ENCODE measurements at regions not wholly inside any gene's neighbourhood (a gene's known extent, or its start where the extent isn't known, plus 50 kb on each side); places are given as distances from the start of the nearest gene placed in this dataset.

DNA sequence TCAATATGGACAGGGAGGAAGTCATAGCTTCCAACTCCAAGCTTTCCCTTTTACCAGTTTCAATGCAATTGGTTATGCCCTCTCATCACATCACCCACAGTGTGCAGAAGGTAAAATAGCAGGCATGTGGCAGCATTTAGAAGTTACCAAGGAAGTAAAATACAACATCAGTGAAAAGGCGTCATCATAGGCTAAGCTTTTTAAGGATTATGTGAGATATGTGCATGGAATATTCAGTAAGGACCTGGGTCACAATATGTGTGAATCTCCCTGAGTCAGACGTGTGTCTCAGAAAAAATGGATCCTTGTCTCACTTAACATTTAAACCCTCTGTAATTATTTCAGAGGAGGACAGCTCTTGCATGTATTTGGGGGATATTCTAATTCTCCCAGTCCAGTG is 522.8 kb upstream of the POM121L12 start:
- ATAC-seq (replicated peaks; ENCODE audit: extremely low read depth, poor library complexity, severe bottlenecking), result no peak
- H3K4me1 Mint-ChIP-seq, result no peaks in the 10 kb centered on the region

DNA sequence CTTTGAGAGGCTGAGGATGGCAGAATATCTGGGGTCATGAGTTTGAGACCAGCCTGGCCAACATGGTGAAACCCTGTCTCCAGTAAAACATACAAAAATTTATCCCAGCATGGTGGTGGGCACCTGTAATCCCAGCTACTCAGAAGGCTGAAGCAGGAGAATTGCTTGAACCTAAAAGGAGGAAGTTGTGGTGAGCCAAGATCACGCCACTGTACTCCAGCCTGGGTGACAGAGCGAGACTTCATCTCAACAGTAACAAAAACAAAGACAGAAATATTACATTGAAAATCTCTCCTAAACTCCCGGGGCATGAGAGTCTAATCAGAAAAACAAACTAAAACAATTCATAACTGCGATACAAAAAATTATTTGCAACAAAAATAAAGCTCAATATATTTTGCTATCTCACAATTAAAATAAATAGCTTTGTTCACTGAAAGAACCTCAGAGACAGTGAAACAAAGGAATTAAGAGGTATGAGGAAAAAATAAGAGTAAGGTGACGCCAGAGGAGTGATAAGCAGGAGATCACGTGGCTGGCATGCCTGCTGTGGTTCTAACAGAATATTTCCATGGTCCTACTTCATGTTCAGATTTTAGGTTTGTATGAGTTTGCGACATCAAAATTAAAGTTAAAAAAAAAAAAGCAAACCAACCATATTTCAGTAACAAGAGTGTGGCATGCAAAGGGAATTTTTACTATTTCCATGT is 527.7 kb upstream of the POM121L12 start:
- DNase-seq (ENCODE audit: low spot score in 2 of 2) (no peak), ATAC-seq (replicated peaks; ENCODE audit: extremely low read depth, poor library complexity, severe bottlenecking) (no peak)
- H3K9me3 Mint-ChIP-seq, result peaks cover 27% of the 10 kb centered on the region
- no peaks in the 10 kb centered on the region for H3K27me3 Mint-ChIP-seq
- no peaks in the 10 kb centered on the region for H3K4me1 Mint-ChIP-seq
- peaks cover 1% of the 10 kb centered on the region for H3K36me3 Mint-ChIP-seq (ENCODE audit: insufficient read depth)
- H3K27ac Mint-ChIP-seq (ENCODE audit: low read depth), result no peak overlapping the region
- no peak overlapping the region for H3K4me3 Mint-ChIP-seq

More for the DNA sequence above, 522.8 kb upstream of the POM121L12 start:
- Mint-ChIP-seq H3K27ac (ENCODE audit: low read depth) (no peak overlapping the region), H3K36me3 (ENCODE audit: insufficient read depth) (peaks cover 1% of the 10 kb centered on the region), H3K9me3 (peaks cover 31% of the 10 kb centered on the region), H3K4me3 (no peak overlapping the region), H3K27me3 (no peaks in the 10 kb centered on the region)
- no peak for DNase-seq (ENCODE audit: low spot score in 2 of 2)

DNA sequence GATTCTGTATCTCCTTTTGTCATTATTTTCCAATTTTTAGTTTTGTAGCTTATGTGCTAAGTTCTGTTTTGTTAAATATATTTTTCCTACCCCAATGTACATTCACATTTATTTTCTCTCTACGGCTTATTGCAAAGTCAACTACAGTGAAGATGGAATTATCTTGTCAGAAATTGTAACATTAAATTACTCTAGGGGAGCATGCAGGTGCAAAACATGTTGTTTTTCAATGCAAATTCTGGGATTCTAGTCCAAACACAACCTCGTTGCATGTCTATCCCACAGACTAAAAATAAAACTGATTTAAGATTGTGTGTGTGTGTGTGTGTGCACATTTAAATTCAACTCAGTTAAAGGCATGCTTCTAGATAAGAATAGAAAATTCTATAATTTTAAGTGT is 529.1 kb upstream of the POM121L12 start:
- Mint-ChIP-seq H3K4me1 (no peaks in the 10 kb centered on the region), H3K27ac (ENCODE audit: low read depth) (no peak overlapping the region), H3K36me3 (ENCODE audit: insufficient read depth) (peaks cover 1% of the 10 kb centered on the region), H3K27me3 (no peaks in the 10 kb centered on the region), H3K4me3 (no peak overlapping the region), H3K9me3 (peaks cover 16% of the 10 kb centered on the region)
- no peak for DNase-seq (ENCODE audit: low spot score in 2 of 2)
- ATAC-seq (replicated peaks; ENCODE audit: extremely low read depth, poor library complexity, severe bottlenecking), result no peak

DNA sequence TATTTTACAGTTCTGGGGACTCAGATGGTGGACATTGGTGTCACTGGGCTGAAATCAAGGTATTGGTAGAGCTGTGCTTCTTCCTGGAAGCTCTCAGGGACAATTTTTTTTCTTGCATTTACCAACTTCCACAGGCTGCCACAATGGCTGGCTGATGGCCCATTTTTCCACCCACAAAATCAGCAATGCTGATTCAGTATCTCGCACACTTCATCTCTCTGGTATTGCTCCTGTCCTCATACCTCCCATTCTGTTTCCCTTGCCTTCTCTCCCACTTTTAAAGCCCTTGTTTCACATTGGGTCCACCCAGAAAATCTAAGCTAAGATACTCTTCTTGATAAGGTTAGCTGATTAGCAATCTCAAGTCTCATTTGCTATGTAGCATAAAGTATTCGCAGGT is 530.9 kb upstream of the POM121L12 start:
- no peaks in the 10 kb centered on the region for H3K27me3 Mint-ChIP-seq
- ATAC-seq (replicated peaks; ENCODE audit: extremely low read depth, poor library complexity, severe bottlenecking), result no peak
- H3K4me1 Mint-ChIP-seq, result no peaks in the 10 kb centered on the region
- peaks cover 1% of the 10 kb centered on the region for H3K36me3 Mint-ChIP-seq (ENCODE audit: insufficient read depth)
- DNase-seq (ENCODE audit: low spot score in 2 of 2), result no peak
- no peak overlapping the region for H3K27ac Mint-ChIP-seq (ENCODE audit: low read depth)
- no peak overlapping the region for H3K4me3 Mint-ChIP-seq
- peaks cover 21% of the 10 kb centered on the region for H3K9me3 Mint-ChIP-seq

DNA sequence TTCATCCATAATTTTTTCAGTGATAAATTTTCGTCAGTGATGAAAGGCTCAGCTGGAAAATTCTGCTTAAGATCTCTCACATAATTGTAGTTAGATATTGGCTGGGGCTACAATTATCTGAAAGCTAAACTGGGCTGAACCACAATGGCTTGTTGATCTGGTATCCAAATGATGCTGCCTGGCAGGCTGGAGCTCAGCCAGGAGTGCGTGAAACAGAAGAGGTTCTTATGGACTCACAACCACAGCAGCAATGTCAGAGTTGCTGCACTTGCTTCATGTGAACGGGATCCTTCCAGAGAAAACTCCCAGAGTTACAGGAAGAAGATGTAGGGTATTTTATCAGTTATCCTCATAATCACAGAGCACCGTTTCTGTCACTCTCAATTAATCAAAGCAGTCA is 533.2 kb upstream of the POM121L12 start:
- no peak for ATAC-seq (replicated peaks; ENCODE audit: extremely low read depth, poor library complexity, severe bottlenecking)

DNA sequence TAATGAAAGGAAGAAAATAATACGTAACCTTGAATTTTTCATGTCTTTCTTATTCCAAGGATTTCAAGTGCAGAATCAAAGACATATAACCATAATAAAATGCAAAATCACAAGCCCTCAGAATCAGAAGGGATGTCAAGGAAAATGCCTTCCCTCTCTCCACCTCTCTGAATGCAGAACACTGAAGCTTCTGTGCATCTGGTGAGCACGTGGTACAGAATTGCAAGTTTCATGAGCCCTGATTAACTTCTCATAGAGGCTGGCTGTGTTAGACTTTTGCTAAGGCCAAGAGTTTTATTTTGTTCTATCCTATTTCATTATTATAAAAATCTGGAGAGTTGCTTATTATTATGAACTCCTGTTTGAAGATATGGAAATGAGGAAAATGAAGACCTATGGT is 533.7 kb upstream of the POM121L12 start:
- H3K4me1 Mint-ChIP-seq, result no peaks in the 10 kb centered on the region
- H3K9me3 Mint-ChIP-seq, result peaks cover 17% of the 10 kb centered on the region
- H3K27ac Mint-ChIP-seq (ENCODE audit: low read depth), result no peak overlapping the region
- no peak overlapping the region for H3K4me3 Mint-ChIP-seq
- DNase-seq (ENCODE audit: low spot score in 2 of 2) (no peak), ATAC-seq (replicated peaks; ENCODE audit: extremely low read depth, poor library complexity, severe bottlenecking) (no peak)
- H3K36me3 Mint-ChIP-seq (ENCODE audit: insufficient read depth), result no peaks in the 10 kb centered on the region
- H3K27me3 Mint-ChIP-seq, result no peaks in the 10 kb centered on the region

More for the DNA sequence above, 533.2 kb upstream of the POM121L12 start:
- Mint-ChIP-seq H3K36me3 (ENCODE audit: insufficient read depth) (no peaks in the 10 kb centered on the region), H3K27me3 (no peaks in the 10 kb centered on the region), H3K9me3 (peaks cover 20% of the 10 kb centered on the region), H3K4me3 (no peak overlapping the region), H3K27ac (ENCODE audit: low read depth) (no peak overlapping the region), H3K4me1 (no peaks in the 10 kb centered on the region)
- DNase-seq (ENCODE audit: low spot score in 2 of 2), result no peak

DNA sequence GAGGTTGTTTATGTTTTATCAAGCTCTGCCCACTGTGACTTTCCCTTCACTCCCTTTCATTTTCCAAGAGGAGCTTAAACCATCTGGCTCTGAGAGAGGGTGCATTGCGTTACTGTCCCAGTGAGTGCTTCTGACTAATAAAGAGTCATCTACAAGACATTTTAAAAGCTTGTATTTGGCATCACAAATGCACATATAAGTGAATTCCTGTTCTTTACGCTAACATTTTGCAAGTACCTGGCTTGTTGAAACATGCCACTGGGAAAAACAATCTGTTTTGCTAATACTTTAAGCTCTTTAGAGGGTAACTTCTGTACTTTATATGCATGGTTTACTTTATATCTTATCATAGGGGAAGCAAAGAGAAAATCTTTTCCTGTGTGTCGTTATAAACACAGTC is 534.6 kb upstream of the POM121L12 start:
- no peaks in the 10 kb centered on the region for H3K27me3 Mint-ChIP-seq
- no peaks in the 10 kb centered on the region for H3K4me1 Mint-ChIP-seq
- ATAC-seq (replicated peaks; ENCODE audit: extremely low read depth, poor library complexity, severe bottlenecking), result no peak

DNA sequence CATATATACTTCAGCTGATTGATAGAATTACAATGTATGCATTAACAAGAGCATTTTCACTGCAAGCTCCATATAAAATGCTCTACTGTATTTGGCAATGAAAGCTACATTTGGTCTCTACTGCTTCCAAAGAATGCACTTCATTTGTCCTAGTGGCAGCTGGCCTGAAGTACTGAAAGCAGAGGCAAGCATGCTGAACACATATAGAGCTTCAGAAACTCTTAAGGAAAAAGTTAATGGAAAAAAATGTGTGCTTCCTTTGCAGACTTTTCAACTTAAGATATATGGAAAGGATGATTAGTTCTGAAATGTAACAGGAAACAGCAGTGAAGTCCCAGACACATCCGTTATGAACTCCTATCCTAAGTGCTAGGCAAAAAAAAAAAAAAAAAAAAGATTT is 537.1 kb upstream of the POM121L12 start:
- Mint-ChIP-seq H3K36me3 (ENCODE audit: insufficient read depth) (no peaks in the 10 kb centered on the region), H3K27me3 (no peaks in the 10 kb centered on the region), H3K4me1 (no peaks in the 10 kb centered on the region), H3K9me3 (peaks cover 6% of the 10 kb centered on the region), H3K4me3 (no peak overlapping the region), H3K27ac (ENCODE audit: low read depth) (no peak overlapping the region)
- ATAC-seq (replicated peaks; ENCODE audit: extremely low read depth, poor library complexity, severe bottlenecking) (no peak), DNase-seq (ENCODE audit: low spot score in 2 of 2) (no peak)

More for the DNA sequence above, 534.6 kb upstream of the POM121L12 start:
- Mint-ChIP-seq H3K36me3 (ENCODE audit: insufficient read depth) (no peaks in the 10 kb centered on the region), H3K4me3 (no peak overlapping the region), H3K27ac (ENCODE audit: low read depth) (no peak overlapping the region), H3K9me3 (peaks cover 12% of the 10 kb centered on the region)
- DNase-seq (ENCODE audit: low spot score in 2 of 2), result no peak

DNA sequence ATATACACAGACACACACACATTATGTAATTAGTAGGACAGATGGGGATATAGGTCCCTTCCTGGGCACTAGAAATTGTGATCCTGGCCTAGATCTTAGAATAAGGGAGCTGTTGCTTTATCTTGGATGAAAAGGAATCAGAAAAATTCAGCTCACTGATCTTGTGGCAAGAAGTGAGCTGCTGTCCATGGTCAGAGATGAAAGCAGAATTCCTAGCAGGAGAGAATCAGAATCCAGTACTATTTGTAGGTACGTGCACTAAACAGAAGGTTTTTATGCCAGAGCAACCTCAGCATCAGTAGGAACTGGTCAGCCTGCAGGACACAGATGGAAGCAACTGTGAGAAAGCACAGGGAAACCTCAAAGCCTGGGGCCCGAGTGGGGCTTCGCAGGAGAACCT is 549.2 kb upstream of the POM121L12 start:
- no peak overlapping the region for H3K4me3 Mint-ChIP-seq

DNA sequence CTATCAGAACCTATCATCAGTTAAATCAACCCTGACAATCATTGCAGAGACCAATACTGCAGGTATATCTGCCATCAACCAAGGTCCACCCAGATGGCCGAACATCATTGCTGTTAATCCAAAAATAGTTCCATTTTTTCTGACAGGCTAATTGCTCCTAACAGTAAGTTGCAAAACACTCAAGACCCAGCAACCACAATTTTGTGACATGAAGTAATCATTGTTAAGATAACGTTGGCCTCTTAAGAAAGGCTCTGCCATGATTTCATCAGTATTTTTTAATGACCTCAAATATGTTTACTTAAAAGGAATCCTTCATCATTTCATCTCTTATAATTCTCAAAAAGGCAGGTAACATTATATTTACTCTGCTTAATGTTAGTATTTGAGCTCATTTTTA is 553.4 kb upstream of the POM121L12 start:
- Mint-ChIP-seq H3K36me3 (ENCODE audit: insufficient read depth) (no peaks in the 10 kb centered on the region), H3K27me3 (no peaks in the 10 kb centered on the region), H3K9me3 (peaks cover 30% of the 10 kb centered on the region), H3K4me1 (no peaks in the 10 kb centered on the region), H3K4me3 (no peak overlapping the region), H3K27ac (ENCODE audit: low read depth) (no peak overlapping the region)
- no peak for ATAC-seq (replicated peaks; ENCODE audit: extremely low read depth, poor library complexity, severe bottlenecking)
- no peak for DNase-seq (ENCODE audit: low spot score in 2 of 2)

More for the DNA sequence above, 549.2 kb upstream of the POM121L12 start:
- Mint-ChIP-seq H3K36me3 (ENCODE audit: insufficient read depth) (no peaks in the 10 kb centered on the region), H3K4me1 (no peaks in the 10 kb centered on the region), H3K27ac (ENCODE audit: low read depth) (no peak overlapping the region), H3K27me3 (no peaks in the 10 kb centered on the region), H3K9me3 (peaks cover 26% of the 10 kb centered on the region)
- ATAC-seq (replicated peaks; ENCODE audit: extremely low read depth, poor library complexity, severe bottlenecking) (no peak), DNase-seq (ENCODE audit: low spot score in 2 of 2) (no peak)

DNA sequence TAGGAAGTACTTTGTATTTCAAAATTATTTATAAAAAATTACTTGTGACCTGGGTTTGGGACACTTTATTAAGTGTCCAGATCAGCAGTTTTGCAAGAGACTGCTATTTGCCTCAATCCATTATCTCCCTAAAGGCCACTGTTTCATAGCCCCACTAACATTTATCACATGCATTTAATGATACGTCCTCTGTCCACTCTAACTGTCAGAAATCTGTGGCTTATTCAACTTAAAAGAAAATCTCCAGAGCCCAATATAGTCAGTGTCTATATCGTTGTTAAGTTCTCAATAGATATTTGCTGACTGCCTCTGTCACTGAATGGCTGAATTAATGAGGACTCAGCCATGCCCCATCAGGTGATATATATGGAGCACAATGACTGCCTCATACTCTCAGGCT is 553.9 kb upstream of the POM121L12 start:
- H3K36me3 Mint-ChIP-seq (ENCODE audit: insufficient read depth), result no peaks in the 10 kb centered on the region
- no peaks in the 10 kb centered on the region for H3K4me1 Mint-ChIP-seq
- H3K4me3 Mint-ChIP-seq, result no peak overlapping the region

DNA sequence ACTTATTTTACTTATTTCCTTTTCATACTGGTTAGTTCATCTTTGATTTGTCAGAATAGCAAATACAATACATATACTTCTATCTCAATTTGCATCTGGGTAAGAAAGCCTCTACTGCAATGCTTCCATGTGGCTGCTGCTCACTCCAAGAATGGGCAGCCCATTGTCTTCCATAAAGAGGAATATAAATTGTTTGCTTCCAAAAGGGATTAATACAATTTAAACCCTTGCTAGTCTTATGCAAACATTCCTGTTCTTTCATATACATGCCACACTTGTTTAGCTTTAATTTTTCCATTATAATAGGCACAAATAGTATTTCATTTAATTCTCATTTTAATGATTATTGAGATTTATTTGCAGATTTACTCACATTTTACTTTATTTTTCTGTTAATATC is 555.4 kb upstream of the POM121L12 start:
- Mint-ChIP-seq H3K27me3 (no peaks in the 10 kb centered on the region), H3K9me3 (peaks cover 29% of the 10 kb centered on the region), H3K4me3 (no peak overlapping the region), H3K4me1 (no peaks in the 10 kb centered on the region), H3K36me3 (ENCODE audit: insufficient read depth) (no peaks in the 10 kb centered on the region), H3K27ac (ENCODE audit: low read depth) (no peak overlapping the region)
- DNase-seq (ENCODE audit: low spot score in 2 of 2) (no peak), ATAC-seq (replicated peaks; ENCODE audit: extremely low read depth, poor library complexity, severe bottlenecking) (no peak)

More for the DNA sequence above, 553.9 kb upstream of the POM121L12 start:
- ATAC-seq (replicated peaks; ENCODE audit: extremely low read depth, poor library complexity, severe bottlenecking), result no peak
- H3K9me3 Mint-ChIP-seq, result peaks cover 30% of the 10 kb centered on the region
- no peak for DNase-seq (ENCODE audit: low spot score in 2 of 2)
- no peak overlapping the region for H3K27ac Mint-ChIP-seq (ENCODE audit: low read depth)
- no peaks in the 10 kb centered on the region for H3K27me3 Mint-ChIP-seq

DNA sequence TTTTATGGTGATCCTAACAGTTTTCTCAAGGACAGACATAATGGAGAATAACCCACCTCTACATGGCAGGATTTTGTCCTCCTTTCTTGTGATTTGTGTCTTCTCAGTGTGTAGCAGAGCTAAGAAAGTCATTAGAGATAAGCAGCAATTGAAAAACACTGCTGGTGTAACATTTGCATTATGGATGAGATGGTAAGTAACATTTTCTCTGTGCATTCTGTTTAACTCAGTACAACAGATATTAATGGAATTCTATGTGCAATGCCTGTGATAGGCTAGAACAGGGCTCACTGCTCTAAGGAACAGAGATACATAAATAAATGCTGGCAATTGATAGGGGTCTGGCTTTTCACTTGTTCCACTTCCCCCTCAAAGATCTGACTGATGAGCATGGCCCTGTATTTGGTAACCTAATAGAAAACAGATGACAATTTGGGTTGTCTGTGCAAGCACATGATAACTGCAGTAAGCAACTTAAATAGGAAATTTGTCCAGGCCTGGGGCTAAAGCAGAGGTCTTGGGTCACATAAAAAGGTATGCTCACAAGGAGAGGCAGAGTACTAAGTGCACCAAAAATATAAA is 560.3 kb upstream of the POM121L12 start:
- DNase-seq (ENCODE audit: low spot score in 2 of 2) (no peak), ATAC-seq (replicated peaks; ENCODE audit: extremely low read depth, poor library complexity, severe bottlenecking) (no peak)
- Mint-ChIP-seq H3K4me1 (no peaks in the 10 kb centered on the region), H3K27ac (ENCODE audit: low read depth) (no peak overlapping the region), H3K27me3 (no peaks in the 10 kb centered on the region), H3K9me3 (peaks cover 43% of the 10 kb centered on the region), H3K36me3 (ENCODE audit: insufficient read depth) (no peaks in the 10 kb centered on the region), H3K4me3 (no peak overlapping the region)

All from central memory CD8-positive, alpha-beta T cell (primary cell).